Glutamatergic neuron (in vitro differentiated cells): ENCODE measurements at regions not wholly inside any gene's neighbourhood (a gene's known extent, or its start where the extent isn't known, plus 50 kb on each side); places are given as distances from the start of the nearest gene placed in this dataset.

Experiments used
- DNase-seq: peaks from one replicate; pipeline ENCODE4 v3.0.0; 2022
- H3K27ac Mint-ChIP-seq: one replicate; pipeline ENCODE4 v1.8.0; 2020; ENCODE audit warnings: mild to moderate bottlenecking, mixed read lengths, inconsistent platforms; ENCODE audit not compliant: unreplicated experiment
- H3K27me3 Mint-ChIP-seq: one replicate; pipeline ENCODE4 v1.8.0; 2020; ENCODE audit warnings: mild to moderate bottlenecking, moderate library complexity, mixed read lengths, inconsistent platforms; ENCODE audit not compliant: unreplicated experiment
- H3K36me3 Mint-ChIP-seq: one replicate; pipeline ENCODE4 v1.8.0; 2020; ENCODE audit warnings: mild to moderate bottlenecking, mixed read lengths, inconsistent platforms; ENCODE audit not compliant: unreplicated experiment
- H3K4me1 Mint-ChIP-seq: one replicate; pipeline ENCODE4 v1.8.0; 2020; ENCODE audit warnings: mild to moderate bottlenecking, low read depth, mixed read lengths, inconsistent platforms; ENCODE audit not compliant: unreplicated experiment
- H3K4me3 Mint-ChIP-seq: one replicate; pipeline ENCODE4 v1.8.0; 2020; ENCODE audit warnings: mild to moderate bottlenecking, mixed read lengths, inconsistent platforms; ENCODE audit not compliant: unreplicated experiment
- H3K9me3 Mint-ChIP-seq: one replicate; pipeline ENCODE4 v1.8.0; 2020; ENCODE audit warnings: mild to moderate bottlenecking, moderate library complexity, mixed read lengths, inconsistent platforms; ENCODE audit not compliant: unreplicated experiment
- TF ChIP-seq, protein P1 (sequence below): fragments of 200-600 bp; sonication (generic); IDR thresholded peaks from one replicate; pipeline ENCODE4 v1.5.0; 2021; ENCODE audit not compliant: partially characterized antibody, unreplicated experiment

DNA sequence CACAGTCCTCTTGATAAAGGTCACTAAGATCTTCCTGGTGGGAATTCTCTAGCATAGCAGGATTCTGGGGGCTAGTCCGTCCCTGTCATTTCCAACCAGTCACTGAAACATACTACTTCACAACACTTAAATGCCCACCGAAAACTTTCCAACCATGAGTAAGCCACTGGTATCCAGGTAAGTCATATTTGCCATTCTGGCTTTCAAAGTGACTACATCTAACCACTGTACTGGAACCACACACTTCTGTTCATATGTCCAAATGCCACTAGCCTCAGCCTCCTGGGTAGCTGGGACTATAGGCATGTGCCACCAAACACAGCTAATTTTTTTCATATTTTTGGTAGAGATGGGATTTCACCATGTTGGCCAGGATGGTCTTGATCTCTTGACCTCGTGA, 64.3 kb upstream of the VANGL1 start:
- Mint-ChIP-seq H3K9me3 (peaks cover 5% of the 10 kb centered on the region), H3K36me3 (peaks cover 8% of the 10 kb centered on the region), H3K4me3 (no peak overlapping the region), H3K27me3 (peaks cover 2% of the 10 kb centered on the region), H3K27ac (no peak overlapping the region), H3K4me1 (no peaks in the 10 kb centered on the region)
- DNase-seq: no peak
- TF ChIP-seq, protein P1, sequence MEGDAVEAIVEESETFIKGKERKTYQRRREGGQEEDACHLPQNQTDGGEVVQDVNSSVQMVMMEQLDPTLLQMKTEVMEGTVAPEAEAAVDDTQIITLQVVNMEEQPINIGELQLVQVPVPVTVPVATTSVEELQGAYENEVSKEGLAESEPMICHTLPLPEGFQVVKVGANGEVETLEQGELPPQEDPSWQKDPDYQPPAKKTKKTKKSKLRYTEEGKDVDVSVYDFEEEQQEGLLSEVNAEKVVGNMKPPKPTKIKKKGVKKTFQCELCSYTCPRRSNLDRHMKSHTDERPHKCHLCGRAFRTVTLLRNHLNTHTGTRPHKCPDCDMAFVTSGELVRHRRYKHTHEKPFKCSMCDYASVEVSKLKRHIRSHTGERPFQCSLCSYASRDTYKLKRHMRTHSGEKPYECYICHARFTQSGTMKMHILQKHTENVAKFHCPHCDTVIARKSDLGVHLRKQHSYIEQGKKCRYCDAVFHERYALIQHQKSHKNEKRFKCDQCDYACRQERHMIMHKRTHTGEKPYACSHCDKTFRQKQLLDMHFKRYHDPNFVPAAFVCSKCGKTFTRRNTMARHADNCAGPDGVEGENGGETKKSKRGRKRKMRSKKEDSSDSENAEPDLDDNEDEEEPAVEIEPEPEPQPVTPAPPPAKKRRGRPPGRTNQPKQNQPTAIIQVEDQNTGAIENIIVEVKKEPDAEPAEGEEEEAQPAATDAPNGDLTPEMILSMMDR: no peak

DNA sequence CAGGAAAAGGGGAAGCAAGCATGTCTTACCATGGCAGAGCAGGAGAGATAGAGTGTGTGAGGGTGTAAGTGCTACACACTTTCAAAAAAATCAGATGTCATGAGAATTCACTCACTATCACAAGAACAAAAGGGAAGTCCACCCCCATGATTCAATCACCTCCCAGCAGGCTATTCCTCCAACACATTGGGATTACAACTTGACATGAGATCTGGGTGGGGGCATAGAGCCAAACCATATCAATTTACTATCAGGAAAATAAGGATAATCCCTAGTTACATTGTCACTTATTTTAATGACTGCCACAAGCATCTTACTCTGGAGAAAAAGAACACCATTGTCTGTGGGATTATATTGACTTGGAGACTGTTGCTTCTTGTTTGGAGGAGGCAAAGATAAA, 66.1 kb upstream of the VANGL1 start:
- no peaks in the 10 kb centered on the region for H3K4me1 Mint-ChIP-seq
- no peak overlapping the region for H3K27ac Mint-ChIP-seq
- H3K27me3 Mint-ChIP-seq: peaks cover 2% of the 10 kb centered on the region
- no peak for DNase-seq
- peaks cover 6% of the 10 kb centered on the region for H3K9me3 Mint-ChIP-seq
- no peak overlapping the region for H3K4me3 Mint-ChIP-seq
- peaks cover 10% of the 10 kb centered on the region for H3K36me3 Mint-ChIP-seq
- TF ChIP-seq, protein P1: no peak

DNA sequence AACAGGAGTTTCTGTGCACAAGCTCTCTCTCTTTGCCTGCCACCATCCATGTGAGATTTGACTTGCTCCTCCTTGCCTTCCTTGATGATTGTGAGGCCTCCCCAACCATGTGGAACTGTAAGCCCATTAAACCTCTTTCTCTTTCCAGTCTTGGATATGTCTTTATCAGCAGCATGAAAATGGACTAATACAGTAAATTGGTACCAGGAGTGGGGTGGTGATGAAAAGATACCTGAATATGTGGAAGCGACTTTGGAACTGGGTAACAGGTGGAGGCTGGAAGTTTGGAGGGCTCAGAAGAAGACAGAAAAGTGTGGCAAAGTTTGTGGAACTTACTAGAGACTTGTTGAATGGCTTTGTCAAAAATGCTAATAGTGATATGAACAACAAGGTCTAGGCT, 69.1 kb upstream of the VANGL1 start:
- Mint-ChIP-seq H3K9me3 (peaks cover 8% of the 10 kb centered on the region), H3K27me3 (peaks cover 2% of the 10 kb centered on the region), H3K4me1 (no peaks in the 10 kb centered on the region), H3K36me3 (peaks cover 13% of the 10 kb centered on the region), H3K27ac (no peak overlapping the region), H3K4me3 (no peak overlapping the region)
- DNase-seq: no peak
- TF ChIP-seq, protein P1: no peak

DNA sequence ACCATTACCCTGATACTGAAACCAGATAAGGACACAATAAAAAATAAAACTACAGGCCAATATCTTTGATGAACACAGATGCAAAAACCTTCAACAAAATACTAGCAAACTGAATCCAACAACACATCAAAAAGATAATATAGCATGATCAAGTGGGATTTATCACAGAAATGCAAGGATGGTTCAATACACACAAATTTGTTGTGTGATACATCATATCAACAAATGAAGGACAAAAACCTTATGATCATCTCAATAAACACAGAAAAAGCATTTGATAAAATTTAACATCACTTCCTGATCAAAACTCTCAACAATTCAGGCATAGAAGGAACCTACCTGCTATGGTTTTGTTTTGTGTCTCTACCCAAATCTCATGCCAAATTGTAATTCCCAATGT, 74.3 kb upstream of the VANGL1 start:
- Mint-ChIP-seq H3K4me1 (no peaks in the 10 kb centered on the region), H3K4me3 (no peak overlapping the region), H3K27me3 (no peaks in the 10 kb centered on the region), H3K9me3 (peaks cover 5% of the 10 kb centered on the region), H3K36me3 (peaks cover 11% of the 10 kb centered on the region), H3K27ac (no peak overlapping the region)
- TF ChIP-seq, protein P1: no peak
- no peak for DNase-seq

DNA sequence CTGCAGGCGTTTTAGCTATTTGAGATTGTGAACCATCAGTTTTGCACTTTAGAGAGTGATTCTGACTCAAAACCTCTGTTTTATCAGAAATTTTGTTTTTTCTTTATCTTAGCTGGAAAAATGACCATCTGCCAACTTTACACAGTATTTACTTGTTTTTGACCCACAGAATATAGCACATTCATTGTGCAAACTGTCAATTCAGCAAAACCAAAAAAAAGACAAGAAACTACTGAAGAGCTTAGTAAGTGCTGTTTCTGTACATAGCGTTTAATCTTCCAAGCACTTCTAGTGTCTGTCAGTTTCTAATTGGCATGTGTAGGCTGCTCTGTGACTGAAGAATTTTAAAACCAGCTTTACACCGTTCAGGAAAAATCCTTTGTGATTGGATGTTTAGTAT, 76.0 kb upstream of the VANGL1 start:
- H3K9me3 Mint-ChIP-seq: peaks cover 5% of the 10 kb centered on the region
- no peaks in the 10 kb centered on the region for H3K4me1 Mint-ChIP-seq
- DNase-seq: no peak
- no peak overlapping the region for H3K27ac Mint-ChIP-seq
- H3K4me3 Mint-ChIP-seq: no peak overlapping the region
- TF ChIP-seq, protein P1: no peak
- peaks cover 10% of the 10 kb centered on the region for H3K36me3 Mint-ChIP-seq
- no peaks in the 10 kb centered on the region for H3K27me3 Mint-ChIP-seq
